ENCODE measurements at regions not wholly inside any gene's neighbourhood (a gene's known extent, or its start where the extent isn't known, plus 50 kb on each side); places are given as distances from the start of the nearest gene placed in this dataset.

- FAIRE-seq (no peak), DNase-seq (ENCODE audit: extremely low read depth in 1 of 4, low spot score in 3 of 4) (no peak), ATAC-seq (no peak)
- 4% methylated on average over 2 of the region's 2 CpGs for WGBS (ENCODE audit: insufficient coverage, low coverage, missing lambda C conversion rate)
- H3K79me2 ChIP-seq (ENCODE audit: control insufficient read depth, insufficient read depth, low read length): no peaks in the 10 kb centered on the region
- intact Hi-C loops (cut with micrococcal nuclease): no loop called here
- H2AFZ ChIP-seq (ENCODE audit: low read depth, low read length): no peak overlapping the region
- H3K4me2 ChIP-seq (ENCODE audit: insufficient read depth, low read length): no peak overlapping the region
- H3K27ac ChIP-seq (ENCODE audit: extremely low read depth, low read depth, low read length): no peak overlapping the region
- H3K27me3 ChIP-seq (ENCODE audit: control insufficient read depth in 2 of 2, insufficient read depth in 2 of 2, low read length in 2 of 2): no peaks in the 10 kb centered on the region
- POLR2A ChIA-PET: no interaction called here
- in situ Hi-C loops (cut with MboI): no loop called here
- no peak overlapping the region for H3K9ac ChIP-seq (ENCODE audit: insufficient read depth in 1 of 2, low read depth in 2 of 2, low read length in 2 of 2)
- H3K9me1 ChIP-seq (ENCODE audit: control insufficient read depth, insufficient read depth, low read length): no peaks in the 10 kb centered on the region
- BruUV-seq (replicated peaks): no TSS peak
- no peak overlapping the region for H3K4me3 ChIP-seq
- H3K9me3 ChIP-seq (replicated peaks; ENCODE audit: control insufficient read depth, insufficient read depth, low read depth, low read length): no peaks in the 10 kb centered on the region
- no peaks in the 10 kb centered on the region for H4K20me1 ChIP-seq (replicated peaks; ENCODE audit: control insufficient read depth, insufficient read depth, low read length)
- CTCF ChIA-PET (ENCODE audit: low intra/inter-chr PET ratio): no interaction called here
- no peaks in the 10 kb centered on the region for H3K4me1 ChIP-seq (replicated peaks in 1 of 2; ENCODE audit: control insufficient read depth in 2 of 2, insufficient read depth in 2 of 2, low read length in 2 of 2)
- H3K36me3 ChIP-seq (ENCODE audit: control insufficient read depth, insufficient read depth, low read length): no peaks in the 10 kb centered on the region
- TF ChIP-seq SFPQ (IDR thresholded peaks at IDR 0.05; ENCODE audit: low read depth, low read length) (no peak), SRSF7 (optimal IDR thresholded peaks at IDR 0.05; ENCODE audit: low read depth, low read length) (no peak), FOXO4 (CRISPR knock-in tag; IDR thresholded peaks at IDR 0.05) (no peak), NCOR1 (IDR thresholded peaks at IDR 0.05) (no peak), POU5F1 (IDR thresholded peaks at IDR 0.05; ENCODE audit: borderline replicate concordance, low read depth, low read length, partially characterized antibody) (no peak), ZNF76 (CRISPR knock-in tag; IDR thresholded peaks at IDR 0.05; ENCODE audit: borderline replicate concordance) (no peak), CREB3L1 (IDR thresholded peaks at IDR 0.05; ENCODE audit: borderline replicate concordance, low read depth) (no peak), RBM25 (IDR thresholded peaks at IDR 0.05; ENCODE audit: low read depth, low read length, severe bottlenecking) (no peak), MTA3 (IDR thresholded peaks at IDR 0.05; ENCODE audit: borderline replicate concordance) (no peak), ZBTB5 (IDR thresholded peaks at IDR 0.05) (no peak), RHOXF2B (CRISPR knock-in tag; conservative IDR thresholded peaks at IDR 0.05) (no peak)
Observed at GRCh38 chr4:106512706-106513105, 144.1 kb upstream of the GIMD1 start.
